ENCODE measurements at regions not wholly inside any gene's neighbourhood (a gene's known extent, or its start where the extent isn't known, plus 50 kb on each side); places are given as distances from the start of the nearest gene placed in this dataset.

DNA sequence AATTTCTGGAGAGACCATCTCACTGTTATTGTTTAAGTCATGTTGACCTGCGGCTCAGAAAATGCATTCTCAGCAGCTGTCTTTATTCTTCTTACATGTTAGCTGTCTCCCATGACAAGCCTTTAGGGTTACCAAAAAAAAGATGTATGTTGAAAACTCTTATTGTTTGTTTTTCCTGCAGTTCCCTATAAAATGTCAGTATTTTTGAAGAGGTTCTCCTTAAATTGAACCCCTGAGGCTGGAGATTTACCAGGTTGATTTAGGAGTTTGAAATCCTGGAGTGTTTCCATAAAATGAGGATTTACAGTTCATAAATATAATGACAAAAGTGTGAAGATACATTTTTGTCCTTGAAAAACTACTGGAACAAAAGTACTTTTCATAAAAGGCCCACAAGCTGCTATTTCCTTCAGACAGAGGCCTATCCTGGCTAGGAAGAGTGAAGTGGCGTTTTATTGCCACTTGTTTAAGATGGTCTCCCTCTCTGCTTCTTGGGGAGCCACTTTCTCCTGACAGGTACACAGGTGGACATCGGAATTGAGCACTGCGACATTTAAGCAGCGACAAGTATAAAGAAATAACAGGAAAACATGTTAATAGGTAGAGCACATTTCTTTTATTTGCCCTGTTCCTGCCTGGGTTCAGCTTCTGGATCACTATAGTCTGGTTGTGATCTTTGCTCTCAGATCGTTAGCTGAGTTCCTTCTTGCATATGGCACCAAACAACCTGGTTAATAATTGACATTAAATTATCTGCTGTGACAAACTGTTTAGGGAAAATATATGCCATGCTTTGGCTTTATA, 344.8 kb upstream of the RPS23 start:
- 0 out of 4 replicates have a peak, but pooled peaks cover 0 to 2% of the 10 kb centered on the region in 2 experiments for H3K9me3 ChIP-seq (ENCODE audit: insufficient read depth in 2 of 2, low read depth in 1 of 2, low read length in 1 of 2)
- H3K14ac ChIP-seq (ENCODE audit: insufficient read length), result no peak overlapping the region
- no peak overlapping the region for H2BK12ac ChIP-seq (ENCODE audit: low read depth, low read length)
- H4K20me1 ChIP-seq (replicated peaks in 1 of 2; ENCODE audit: control insufficient read depth in 1 of 2, insufficient read depth in 2 of 2, low read length in 2 of 2), result no peaks in the 10 kb centered on the region
- H3K36me3 ChIP-seq (ENCODE audit: control insufficient read depth in 2 of 4, insufficient read depth in 4 of 4, low read length in 3 of 4), result no peaks in the 10 kb centered on the region
- H4K5ac ChIP-seq (ENCODE audit: insufficient read length, low read depth, low read length), result no peak overlapping the region
- H3K18ac ChIP-seq (ENCODE audit: extremely low read depth, low read length), result no peak overlapping the region
- H4K8ac ChIP-seq (ENCODE audit: extremely low read depth, insufficient read depth, low read length), result no peak overlapping the region
- H3K4me1 ChIP-seq (replicated peaks in 1 of 4; ENCODE audit: control insufficient read depth in 3 of 4, insufficient read depth in 4 of 4, low read length in 3 of 4), result no peaks in the 10 kb centered on the region
- no peak overlapping the region for H2BK15ac ChIP-seq (ENCODE audit: low read length)
- no peak overlapping the region for H3K27ac ChIP-seq (ENCODE audit: low read depth, low read length)
- no peak overlapping the region for H3K4me2 ChIP-seq (ENCODE audit: insufficient read depth in 1 of 2, low read depth in 2 of 2, low read length in 2 of 2)
- no peak overlapping the region for H2BK5ac ChIP-seq (ENCODE audit: low read depth, low read length)
- H3K4me3 ChIP-seq (ENCODE audit: extremely low read depth in 1 of 4, insufficient read depth in 2 of 4, low read depth in 3 of 4, low read length in 4 of 4), result no peak overlapping the region
- no peak overlapping the region for H2BK20ac ChIP-seq (ENCODE audit: low read length)
- H3K4ac ChIP-seq (replicated peaks; ENCODE audit: insufficient read length, low read depth, low read length), result no peak overlapping the region
- H3K27me3 ChIP-seq (replicated peaks in 1 of 4; ENCODE audit: control insufficient read depth in 3 of 4, extremely low read depth in 1 of 4, insufficient read depth in 3 of 4, low read length in 3 of 4), result no peaks in the 10 kb centered on the region
- ChIA-PET CTCF (ENCODE audit: partially characterized antibody) (interaction anchor here (0.5 to 0.6 kb wide), 2 partner anchors 23 to 305 kb away, joined by 3 read pairs; no protein-coding TSS in a partner anchor), POLR2A (ENCODE audit: partially characterized antibody) (no interaction called here)
- H3K23me2 ChIP-seq (ENCODE audit: low read depth, low read length), result no peaks in the 10 kb centered on the region
- H3K23ac ChIP-seq (ENCODE audit: insufficient read length), result no peak overlapping the region
- no peak overlapping the region for H3K9ac ChIP-seq (replicated peaks in 1 of 4; ENCODE audit: extremely low read depth in 1 of 4, low read depth in 3 of 4, low read length in 3 of 4)
- WGBS, 2 experiments (ENCODE audit: extremely low coverage in 1 of 2, insufficient coverage in 1 of 2, insufficient read length in 1 of 2, insufficient replicate concordance in 2 of 2, low coverage in 1 of 2, low lambda C conversion rate in 2 of 2, missing lambda C conversion rate in 1 of 2), result 93% methylated on average over 6 of the region's 6 CpGs; no CpG with 5 or more reads in 1 of the 2 experiments
- no peak for FAIRE-seq
- no peak for DNase-seq (ENCODE audit: low read depth in 1 of 2, low spot score in 2 of 2)
- H3K56ac ChIP-seq (replicated peaks; ENCODE audit: insufficient read length, low read depth, low read length), result no peak overlapping the region
- H3K79me2 ChIP-seq (ENCODE audit: control insufficient read depth in 1 of 2, insufficient read depth in 2 of 2, low read length in 2 of 2), result no peaks in the 10 kb centered on the region
- H2AFZ ChIP-seq (ENCODE audit: low read length), result no peak overlapping the region
- H2AK5ac ChIP-seq (ENCODE audit: low read depth, low read length), result no peak overlapping the region
- no peak overlapping the region for H2BK120ac ChIP-seq (replicated peaks; ENCODE audit: low read depth, low read length)
- H4K91ac ChIP-seq (replicated peaks; ENCODE audit: insufficient read length, low read length), result no peak overlapping the region
- no peaks in the 10 kb centered on the region for H3K79me1 ChIP-seq (ENCODE audit: low read depth, low read length)
- TF ChIP-seq EZH2 (IDR thresholded peaks at IDR 0.05; ENCODE audit: low read depth, low read length, severe bottlenecking) (no peak), CEBPB (IDR thresholded peaks at IDR 0.05; ENCODE audit: low read depth, low read length) (no peak), NRF1 (IDR thresholded peaks at IDR 0.05; ENCODE audit: low read depth, low read length) (no peak), CTCF (IDR thresholded peaks at IDR 0.05; ENCODE audit: control extremely low read depth in 1 of 3, insufficient read depth in 1 of 3, low read depth in 1 of 3, low read length in 3 of 3) (no peak), SIRT6 (IDR thresholded peaks at IDR 0.05; ENCODE audit: low read length) (no peak), GTF2F1 (IDR thresholded peaks at IDR 0.05; ENCODE audit: borderline replicate concordance, low read depth, low read length) (no peak), CHD2 (IDR thresholded peaks at IDR 0.05; ENCODE audit: low read length) (no peak), HDAC2 (IDR thresholded peaks at IDR 0.05; ENCODE audit: borderline replicate concordance in 1 of 2, low read depth in 2 of 2, low read length in 2 of 2) (no peak)
- TF ChIP-seq, protein P1, sequence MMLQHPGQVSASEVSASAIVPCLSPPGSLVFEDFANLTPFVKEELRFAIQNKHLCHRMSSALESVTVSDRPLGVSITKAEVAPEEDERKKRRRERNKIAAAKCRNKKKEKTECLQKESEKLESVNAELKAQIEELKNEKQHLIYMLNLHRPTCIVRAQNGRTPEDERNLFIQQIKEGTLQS (IDR thresholded peaks at IDR 0.05; ENCODE audit: insufficient read depth, low read depth, low read length), result no peak

Measured in H1 (cell line).